ENCODE measurements at regions not wholly inside any gene's neighbourhood (a gene's known extent, or its start where the extent isn't known, plus 50 kb on each side); places are given as distances from the start of the nearest gene placed in this dataset.

- CTCF ChIA-PET (ENCODE audit: low intra/inter-chr PET ratio, low total read pairs), result no interaction called here
- in situ Hi-C loops (cut with HindIII; ENCODE audit: extremely low pct_ligation_motif_present, low pct_unique_long_range_greater_than_20kb), result no loop called here
- H3K36me3 ChIP-seq (replicated peaks in 1 of 2; ENCODE audit: control insufficient read depth in 1 of 2, insufficient read depth in 2 of 2, low read length in 2 of 2), result no peaks in the 10 kb centered on the region
- WGBS (ENCODE audit: low lambda C conversion rate), result 6% methylated on average over 2 of the region's 2 CpGs
- no peak overlapping the region for H3K4me3 ChIP-seq (replicated peaks in 1 of 3; ENCODE audit: insufficient read depth in 1 of 3, low read depth in 2 of 3, low read length in 3 of 3)
- no peak overlapping the region for H3K27ac ChIP-seq (ENCODE audit: extremely low read length, insufficient read depth, low read length)
- no peaks in the 10 kb centered on the region for H4K20me1 ChIP-seq (ENCODE audit: insufficient read depth, low read length)
- ATAC-seq (no peak), FAIRE-seq (no peak), DNase-seq (ENCODE audit: low spot score) (no peak)
- H3K4me2 ChIP-seq (ENCODE audit: low read depth, low read length), result no peak overlapping the region
- H3K9me3 ChIP-seq (ENCODE audit: low read length), result no peaks in the 10 kb centered on the region
- H3K27me3 ChIP-seq (ENCODE audit: control insufficient read depth in 1 of 2, insufficient read depth in 2 of 2, low read length in 2 of 2), result no peaks in the 10 kb centered on the region
- no peak for TF ChIP-seq RBFOX2 (IDR thresholded peaks at IDR 0.05; ENCODE audit: low read depth, low read length)
- no peak for TF ChIP-seq NFE2 (CRISPR knock-in tag; IDR thresholded peaks at IDR 0.05)
- TF ChIP-seq ZNF569 (CRISPR knock-in tag; IDR thresholded peaks at IDR 0.05; ENCODE audit: borderline replicate concordance), result no peak
- no peak for TF ChIP-seq BRD4 (CRISPR knock-in tag; IDR thresholded peaks at IDR 0.05)
- TF ChIP-seq, protein P1, sequence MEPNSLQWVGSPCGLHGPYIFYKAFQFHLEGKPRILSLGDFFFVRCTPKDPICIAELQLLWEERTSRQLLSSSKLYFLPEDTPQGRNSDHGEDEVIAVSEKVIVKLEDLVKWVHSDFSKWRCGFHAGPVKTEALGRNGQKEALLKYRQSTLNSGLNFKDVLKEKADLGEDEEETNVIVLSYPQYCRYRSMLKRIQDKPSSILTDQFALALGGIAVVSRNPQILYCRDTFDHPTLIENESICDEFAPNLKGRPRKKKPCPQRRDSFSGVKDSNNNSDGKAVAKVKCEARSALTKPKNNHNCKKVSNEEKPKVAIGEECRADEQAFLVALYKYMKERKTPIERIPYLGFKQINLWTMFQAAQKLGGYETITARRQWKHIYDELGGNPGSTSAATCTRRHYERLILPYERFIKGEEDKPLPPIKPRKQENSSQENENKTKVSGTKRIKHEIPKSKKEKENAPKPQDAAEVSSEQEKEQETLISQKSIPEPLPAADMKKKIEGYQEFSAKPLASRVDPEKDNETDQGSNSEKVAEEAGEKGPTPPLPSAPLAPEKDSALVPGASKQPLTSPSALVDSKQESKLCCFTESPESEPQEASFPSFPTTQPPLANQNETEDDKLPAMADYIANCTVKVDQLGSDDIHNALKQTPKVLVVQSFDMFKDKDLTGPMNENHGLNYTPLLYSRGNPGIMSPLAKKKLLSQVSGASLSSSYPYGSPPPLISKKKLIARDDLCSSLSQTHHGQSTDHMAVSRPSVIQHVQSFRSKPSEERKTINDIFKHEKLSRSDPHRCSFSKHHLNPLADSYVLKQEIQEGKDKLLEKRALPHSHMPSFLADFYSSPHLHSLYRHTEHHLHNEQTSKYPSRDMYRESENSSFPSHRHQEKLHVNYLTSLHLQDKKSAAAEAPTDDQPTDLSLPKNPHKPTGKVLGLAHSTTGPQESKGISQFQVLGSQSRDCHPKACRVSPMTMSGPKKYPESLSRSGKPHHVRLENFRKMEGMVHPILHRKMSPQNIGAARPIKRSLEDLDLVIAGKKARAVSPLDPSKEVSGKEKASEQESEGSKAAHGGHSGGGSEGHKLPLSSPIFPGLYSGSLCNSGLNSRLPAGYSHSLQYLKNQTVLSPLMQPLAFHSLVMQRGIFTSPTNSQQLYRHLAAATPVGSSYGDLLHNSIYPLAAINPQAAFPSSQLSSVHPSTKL (CRISPR knock-in tag; IDR thresholded peaks at IDR 0.05), result no peak
- no peak for TF ChIP-seq TGIF2 (CRISPR knock-in tag; IDR thresholded peaks at IDR 0.05)
- TF ChIP-seq MTA3 (CRISPR knock-in tag; IDR thresholded peaks at IDR 0.05), result no peak
- no peaks in the 10 kb centered on the region for H3K4me1 ChIP-seq (ENCODE audit: insufficient read depth, low read length)
- no peak overlapping the region for H3K9ac ChIP-seq (ENCODE audit: insufficient read depth, low read depth, low read length)
- no peak overlapping the region for H2AFZ ChIP-seq (ENCODE audit: low read length)
- BruUV-seq (replicated peaks), result no TSS peak
- POLR2A ChIA-PET, result no interaction called here
- H3K79me2 ChIP-seq (ENCODE audit: insufficient read depth, low read length), result no peaks in the 10 kb centered on the region
- intact Hi-C loops (cut with micrococcal nuclease; ENCODE audit: unreplicated experiment), result no loop called here
These were observed 130.2 kb upstream of the ADAMTSL1 start for GRCh38 chr9:18343784-18344183.

Measured in HepG2 (cell line).